H9 (cell line): ENCODE measurements at regions not wholly inside any gene's neighbourhood (a gene's known extent, or its start where the extent isn't known, plus 50 kb on each side); places are given as distances from the start of the nearest gene placed in this dataset.
A peak's percentile ranks its signal among the peaks of the same experiment; 100 is the strongest.

Experiments used
- DNase-seq: peaks from one replicate; pipeline ENCODE4 v3.0.0-alpha.2; 2017
- H2AFZ ChIP-seq: one replicate; pipeline ENCODE4 v1.6.1; 2013; ENCODE audit warnings: mild to moderate bottlenecking, low read length, control low read depth, moderate library complexity
- H2AK5ac ChIP-seq: 2 replicates; pipeline ENCODE4 v1.6.1; 2013; ENCODE audit warnings: low read length, control low read depth, mixed read lengths; ENCODE audit not compliant: insufficient read length
- H2BK120ac ChIP-seq: one replicate; pipeline ENCODE4 v1.6.1; 2013; ENCODE audit warnings: low read depth, mild to moderate bottlenecking, low read length, control low read depth, inconsistent platforms; ENCODE audit not compliant: poor library complexity, severe bottlenecking
- H2BK12ac ChIP-seq: 2 replicates; pipeline ENCODE4 v1.6.1; 2013; ENCODE audit warnings: low read length, control low read depth, mixed read lengths, low read depth; ENCODE audit not compliant: insufficient read length
- H2BK15ac ChIP-seq: 2 replicates; pipeline ENCODE4 v1.6.1; 2013; ENCODE audit warnings: low read depth, low read length, control low read depth
- H2BK20ac ChIP-seq: one replicate; pipeline ENCODE4 v1.6.1; 2013; ENCODE audit warnings: low read depth, mild to moderate bottlenecking, low read length, control low read depth, inconsistent platforms; ENCODE audit not compliant: poor library complexity, severe bottlenecking
- H2BK5ac ChIP-seq: 2 replicates; pipeline ENCODE4 v1.6.1; 2013; ENCODE audit warnings: low read length, control low read depth, mixed read lengths; ENCODE audit not compliant: insufficient read length
- H3K14ac ChIP-seq: 2 replicates; pipeline ENCODE4 v1.6.1; 2013; ENCODE audit warnings: low read length, control low read depth; ENCODE audit not compliant: insufficient read depth
- H3K18ac ChIP-seq: 2 replicates; pipeline ENCODE4 v1.6.1; 2013; ENCODE audit warnings: low read depth, mild to moderate bottlenecking, mixed read lengths, low read length, control low read depth; ENCODE audit not compliant: insufficient read length
- H3K23ac ChIP-seq: 2 replicates; pipeline ENCODE4 v1.6.1; 2013; ENCODE audit warnings: low read length, control low read depth, mixed read lengths, low read depth; ENCODE audit not compliant: insufficient read length
- H3K23me2 ChIP-seq: 2 replicates; pipeline ENCODE4 v1.6.1; 2013; ENCODE audit warnings: low read depth, mild to moderate bottlenecking, mixed read lengths, low read length, control low read depth; ENCODE audit not compliant: insufficient read length, poor library complexity, severe bottlenecking
- H3K27ac ChIP-seq: 2 replicates; pipeline ENCODE4 v1.5.1; 2013; ENCODE audit warnings: low read length, control low read depth, mixed read lengths, low read depth; ENCODE audit not compliant: insufficient read length
- H3K27me3 ChIP-seq: 2 replicates; pipeline ENCODE4 v1.6.1; 2013; ENCODE audit warnings: low read length, control low read depth, inconsistent platforms; ENCODE audit not compliant: insufficient read depth
- H3K4ac ChIP-seq: 2 replicates; pipeline ENCODE4 v1.6.1; 2013; ENCODE audit warnings: low read depth, mild to moderate bottlenecking, control low read depth, inconsistent platforms, low read length, moderate library complexity
- H3K4me1 ChIP-seq: 2 replicates; pipeline ENCODE4 v1.6.1; 2013; ENCODE audit warnings: low read length, control low read depth, inconsistent platforms; ENCODE audit not compliant: insufficient read depth
- H3K4me2 ChIP-seq: 2 replicates; pipeline ENCODE4 v1.6.1; 2013; ENCODE audit warnings: low read length, control low read depth, mixed read lengths; ENCODE audit not compliant: insufficient read length, insufficient read depth
- H3K56ac ChIP-seq: 2 replicates; pipeline ENCODE4 v1.6.1; 2013; ENCODE audit warnings: low read depth, mild to moderate bottlenecking, mixed read lengths, low read length, control low read depth; ENCODE audit not compliant: insufficient read length
- H3K79me1 ChIP-seq: 2 replicates; pipeline ENCODE4 v1.6.1; 2013; ENCODE audit warnings: low read depth, mild to moderate bottlenecking, moderate library complexity, low read length, control low read depth, inconsistent platforms; ENCODE audit not compliant: insufficient read depth, poor library complexity, severe bottlenecking
- H3K79me2 ChIP-seq: 2 replicates; pipeline ENCODE4 v1.6.1; 2013; ENCODE audit warnings: low read length, control low read depth, inconsistent platforms; ENCODE audit not compliant: insufficient read depth
- H3K9ac ChIP-seq: 2 replicates; pipeline ENCODE4 v1.6.1; 2013; ENCODE audit warnings: low read length, control low read depth, mixed read lengths; ENCODE audit not compliant: insufficient read length; ENCODE audit errors: extremely low read depth
- H3K9me3 ChIP-seq: one replicate; pipeline ENCODE4 v1.6.1; 2013; ENCODE audit warnings: low read depth, low read length, inconsistent platforms; ENCODE audit not compliant: control insufficient read depth
- H3T11ph ChIP-seq: one replicate; pipeline ENCODE4 v1.6.1; 2013; ENCODE audit warnings: mild to moderate bottlenecking, low read length, control low read depth, inconsistent platforms
- H4K20me1 ChIP-seq: one replicate; pipeline ENCODE4 v1.6.1; 2013; ENCODE audit not compliant: control insufficient read depth, insufficient read length, insufficient read depth
- H4K5ac ChIP-seq: 2 replicates; pipeline ENCODE4 v1.6.1; 2013; ENCODE audit warnings: low read depth, mild to moderate bottlenecking, mixed read lengths, low read length, control low read depth; ENCODE audit not compliant: insufficient read length
- H4K8ac ChIP-seq: replicated peaks from 2 replicates; pipeline ENCODE4 v1.6.1; 2013; ENCODE audit warnings: low read length, control low read depth, mixed read lengths, low read depth; ENCODE audit not compliant: insufficient read length
- H4K91ac ChIP-seq: 2 replicates; pipeline ENCODE4 v1.6.1; 2013; ENCODE audit warnings: low read depth, mild to moderate bottlenecking, moderate library complexity, mixed read lengths, low read length, control low read depth; ENCODE audit not compliant: insufficient read length
- H3K27ac Mint-ChIP-seq, 3 experiments: 2 replicates in 2 of 3; 3 replicates in 1 of 3; pipeline ENCODE4 v1.8.0; 2020 to 2021; ENCODE audit warnings: mixed read lengths in 3 of 3, mild to moderate bottlenecking in 1 of 3, moderate library complexity in 1 of 3
- H3K27me3 Mint-ChIP-seq: 2 replicates; pipeline ENCODE4 v1.8.0; 2021; ENCODE audit warnings: low read depth, mild to moderate bottlenecking, moderate library complexity, mixed read lengths
- H3K36me3 Mint-ChIP-seq, 3 experiments: 2 replicates in 2 of 3; 3 replicates in 1 of 3; pipeline ENCODE4 v1.8.0; 2020 to 2021; ENCODE audit warnings: low read depth in 3 of 3, mixed read lengths in 3 of 3; ENCODE audit not compliant: insufficient read depth in 1 of 3
- H3K4me1 Mint-ChIP-seq, 2 experiments: 2 replicates each; pipeline ENCODE4 v1.8.0; 2020; ENCODE audit warnings: mixed read lengths in 2 of 2
- H3K4me3 Mint-ChIP-seq, 2 experiments: 2 replicates in 1 of 2; 3 replicates in 1 of 2; pipeline ENCODE4 v1.8.0; 2020 to 2021; ENCODE audit warnings: mild to moderate bottlenecking in 2 of 2, mixed read lengths in 2 of 2, moderate library complexity in 1 of 2
- H3K9me3 Mint-ChIP-seq, 2 experiments: 2 replicates in 1 of 2; 3 replicates in 1 of 2; pipeline ENCODE4 v1.8.0; 2020; ENCODE audit warnings: mild to moderate bottlenecking in 2 of 2, mixed read lengths in 2 of 2, moderate library complexity in 1 of 2
- CTCF ChIP-seq: fragments of 200-600 bp; sonication (generic); conservative IDR thresholded peaks from 3 replicates; pipeline ENCODE4 v1.8.0; 2021; ENCODE audit warnings: antibody characterized with exemption, mild to moderate bottlenecking
- WGBS: extraction: QIAGEN DNeasy Blood & Tissue Kit; methylation state at CpG from one replicate; pipeline ENCODE4 v1.1.7; 2013; ENCODE audit warnings: missing lambda C conversion rate, low lambda C conversion rate, mixed read lengths; ENCODE audit not compliant: insufficient read length; ENCODE audit errors: extremely low coverage; 5-methylcytosine and 5-hydroxymethylcytosine counted together

GRCh38 chr2:2788076-2788475 is 457.0 kb upstream of the MYT1L start:
- Histone ChIP-seq H3K9ac (no peak overlapping the region), H3K27me3 (no peaks in the 10 kb centered on the region), H3T11ph (no peak overlapping the region), H3K23me2 (no peaks in the 10 kb centered on the region), H3K9me3 (no peaks in the 10 kb centered on the region), H2BK15ac (no peak overlapping the region), H3K4me1 (peaks cover 9% of the 10 kb centered on the region; the same call in 1 of the 2 replicates), H4K91ac (no peak overlapping the region), H3K4me2 (no peak overlapping the region), H4K5ac (no peak overlapping the region), H2AFZ (no peak overlapping the region), H3K56ac (no peak overlapping the region), H3K79me1 (no peaks in the 10 kb centered on the region), H2BK20ac (no peak overlapping the region), H4K8ac (no peak overlapping the region), H3K14ac (no peak overlapping the region), H2BK120ac (no peak overlapping the region), H4K20me1 (no peaks in the 10 kb centered on the region), H3K18ac (no peak overlapping the region), H3K4ac (no peak overlapping the region), H2AK5ac (no peak overlapping the region), H2BK12ac (no peak overlapping the region), H3K79me2 (no peaks in the 10 kb centered on the region), H3K27ac (no peak overlapping the region), H3K23ac (no peak overlapping the region), H2BK5ac (no peak overlapping the region)
- peaks cover 0 to 14% (median 5%) of the 10 kb centered on the region in 3 experiments; a peak in 2 of 7 replicates for H3K36me3 Mint-ChIP-seq
- peak overlapping the region; percentile 82 to 95 (median 94); a peak in 3 of 7 replicates for H3K27ac Mint-ChIP-seq
- H3K9me3 Mint-ChIP-seq: no peaks in the 10 kb centered on the region; a peak in 3 of 5 replicates
- DNase-seq: peak; percentile 92
- TF ChIP-seq CTCF: no peak
- H3K4me1 Mint-ChIP-seq: peaks cover 38 to 45% of the 10 kb centered on the region in 2 experiments
- whole genome bisulfite sequencing: no CpG with 5 or more reads among the region's 3 CpGs
- H3K27me3 Mint-ChIP-seq: peaks cover 28% of the 10 kb centered on the region
- peak overlapping the region in 1 of 2 experiments; percentile 15; a peak in 1 of 5 replicates for H3K4me3 Mint-ChIP-seq
